Stimulated activated effector memory CD8-positive, alpha-beta T cell treated with anti-CD3 and anti-CD28 coated beads, Interleukin-12 subunit alpha, Interleukin-12 subunit beta, amount 100 ng/mL, for 72 hours (primary cell): ENCODE measurements at regions not wholly inside any gene's neighbourhood (a gene's known extent, or its start where the extent isn't known, plus 50 kb on each side); places are given as distances from the start of the nearest gene placed in this dataset.

ENCODE experiments used
- ATAC-seq: fragments of 150-1000 bp; cut with Tn5 transposase; 2 replicates; pipeline ENCODE4 v1.10.0; 2021
- DNase-seq, 2 donors: peaks; one replicate each; pipeline ENCODE4 v3.0.0; 2021 to 2022; ENCODE audit warnings: low spot score in 2 of 2
- H3K27ac Mint-ChIP-seq: one replicate; pipeline ENCODE4 v1.8.0; 2022; ENCODE audit warnings: mild to moderate bottlenecking, mixed read lengths
- H3K36me3 Mint-ChIP-seq: one replicate; pipeline ENCODE4 v1.8.0; 2022; ENCODE audit warnings: mild to moderate bottlenecking, mixed read lengths
- H3K4me1 Mint-ChIP-seq: one replicate; pipeline ENCODE4 v1.8.0; 2022; ENCODE audit warnings: mixed read lengths
- H3K4me3 Mint-ChIP-seq: one replicate; pipeline ENCODE4 v1.8.0; 2022; ENCODE audit warnings: mild to moderate bottlenecking, mixed read lengths
- H3K9me3 Mint-ChIP-seq: one replicate; pipeline ENCODE4 v1.8.0; 2022; ENCODE audit warnings: mixed read lengths

- Mint-ChIP-seq H3K27ac (no peak overlapping the region), H3K9me3 (no peaks in the 10 kb centered on the region), H3K4me3 (no peak overlapping the region), H3K36me3 (no peaks in the 10 kb centered on the region), H3K4me1 (no peaks in the 10 kb centered on the region)
- ATAC-seq (no peak), DNase-seq (no peak)
Measured at GRCh38 chr7:148950806-148951205, 66.7 kb upstream of the EZH2 start.

GRCh38 chr7:148944935-148945934 is 61.1 kb upstream of the EZH2 start:
- ATAC-seq: no peak
- Mint-ChIP-seq H3K36me3 (peaks cover 12% of the 10 kb centered on the region), H3K27ac (no peak overlapping the region), H3K9me3 (no peaks in the 10 kb centered on the region), H3K4me3 (no peak overlapping the region), H3K4me1 (peaks cover 5% of the 10 kb centered on the region)
- no peak for DNase-seq

GRCh38 chr7:148941598-148942275 is 57.6 kb upstream of the EZH2 start:
- Mint-ChIP-seq H3K9me3 (no peaks in the 10 kb centered on the region), H3K36me3 (peaks cover 12% of the 10 kb centered on the region)

GRCh38 chr7:148940702-148941597 is 56.9 kb upstream of the EZH2 start:
- H3K4me1 Mint-ChIP-seq: peaks cover 15% of the 10 kb centered on the region

More at GRCh38 chr7:148941598-148942275, 57.6 kb upstream of the EZH2 start:
- DNase-seq: peak; percentile 18 to 79
- H3K4me3 Mint-ChIP-seq: peak overlapping the region; percentile 89
- peaks cover 15% of the 10 kb centered on the region for H3K4me1 Mint-ChIP-seq
- peak overlapping the region; percentile 98 for H3K27ac Mint-ChIP-seq
- peak; percentile 72 for ATAC-seq

GRCh38 chr7:148939128-148939755 is 55.2 kb upstream of the EZH2 start:
- Mint-ChIP-seq H3K27ac (no peak overlapping the region), H3K4me3 (peak overlapping the region; percentile 14), H3K36me3 (peaks cover 12% of the 10 kb centered on the region), H3K4me1 (peaks cover 15% of the 10 kb centered on the region), H3K9me3 (no peaks in the 10 kb centered on the region)
- DNase-seq (no peak), ATAC-seq (peak; percentile 80)

More at GRCh38 chr7:148940702-148941597, 56.9 kb upstream of the EZH2 start:
- ATAC-seq: peak; percentile 76
- Mint-ChIP-seq H3K27ac (peak overlapping the region; percentile 98), H3K9me3 (no peaks in the 10 kb centered on the region), H3K4me3 (peak overlapping the region; percentile 89), H3K36me3 (peaks cover 12% of the 10 kb centered on the region)
- DNase-seq: peak; percentile 55 to 84

GRCh38 chr7:148935451-148935850 is 51.4 kb upstream of the EZH2 start:
- H3K36me3 Mint-ChIP-seq: peaks cover under 1% of the 10 kb centered on the region
- H3K27ac Mint-ChIP-seq: no peak overlapping the region
- peaks cover 12% of the 10 kb centered on the region for H3K4me1 Mint-ChIP-seq
- H3K4me3 Mint-ChIP-seq: no peak overlapping the region
- ATAC-seq: no peak
- no peaks in the 10 kb centered on the region for H3K9me3 Mint-ChIP-seq
- no peak for DNase-seq
